ENCODE measurements at regions not wholly inside any gene's neighbourhood (a gene's known extent, or its start where the extent isn't known, plus 50 kb on each side); places are given as distances from the start of the nearest gene placed in this dataset.

GRCh38 chr5:20041326-20042274 lies 53.6 kb upstream of the CDH18 start:
- Mint-ChIP-seq H3K27ac (no peak overlapping the region), H3K9me3 (peaks cover 3% of the 10 kb centered on the region), H3K36me3 (no peaks in the 10 kb centered on the region), H3K27me3 (no peaks in the 10 kb centered on the region), H3K4me3 (no peak overlapping the region), H3K4me1 (no peaks in the 10 kb centered on the region)
- POLR2A ChIA-PET, result no interaction called here
- ATAC-seq (ENCODE audit: low read depth) (no peak), DNase-seq (no peak)

- POLR2A ChIA-PET, result no interaction called here
- no peaks in the 10 kb centered on the region for H3K36me3 Mint-ChIP-seq
- peaks cover 3% of the 10 kb centered on the region for H3K9me3 Mint-ChIP-seq
- ATAC-seq (ENCODE audit: low read depth) (no peak), DNase-seq (no peak)
- no peaks in the 10 kb centered on the region for H3K27me3 Mint-ChIP-seq
- no peak overlapping the region for H3K4me3 Mint-ChIP-seq
- no peaks in the 10 kb centered on the region for H3K4me1 Mint-ChIP-seq
- H3K27ac Mint-ChIP-seq, result no peak overlapping the region
These were observed 52.9 kb upstream of the CDH18 start for GRCh38 chr5:20040901-20041300.
